K562 (cell line): ENCODE measurements at regions not wholly inside any gene's neighbourhood (a gene's known extent, or its start where the extent isn't known, plus 50 kb on each side); places are given as distances from the start of the nearest gene placed in this dataset.

Experiments
- ATAC-seq: fragments of 200-7000 bp; cut with Tn5 transposase; 3 replicates; pipeline ENCODE4 v1.9.1; 2020; ENCODE audit warnings: moderate library complexity
- BruUV-seq: library from RNA; stranded (reverse); fragments of 400-500 nt; replicated peaks from 2 replicates; lab custom pipeline; 2021; lab: Mats Ljungman, UMichigan
- CTCF ChIA-PET: fragments of 300-600 bp; formaldehyde crosslinking; extraction: SDS; loops from one replicate; lab custom pipeline; 2021; ENCODE audit warnings: low intra/inter-chr PET ratio; lab: Yijun Ruan, JAX
- POLR2A ChIA-PET: fragments of 300-600, 350-650 bp; sonication (Branson Sonifier 250); formaldehyde crosslinking; extraction: SDS; loops from one replicate; lab custom pipeline; 2021; ENCODE audit warnings: antibody characterized with exemption, inconsistent platforms; lab: Yijun Ruan, JAX
- DNase-seq, 4 experiments: peaks; one replicate each; pipeline versions ENCODE4 v3.0.0 to v3.0.0-alpha.2; 2011 to 2018; ENCODE audit warnings: low spot score in 3 of 4, mixed read lengths in 3 of 4; ENCODE audit errors: extremely low read depth in 1 of 4
- FAIRE-seq: peaks from 2 replicates; lab custom pipeline; 2011; peaks lifted over from hg19 to GRCh38; lab: Jason Lieb, UNC
- H2AFZ ChIP-seq: 2 replicates; pipeline ENCODE4 v1.6.0; 2011; ENCODE audit warnings: low read depth, low read length, control low read depth, inconsistent platforms
- H3K27ac ChIP-seq: fragments of 200-600 bp; 3 replicates; pipeline ENCODE4 v1.8.0; 2011; ENCODE audit warnings: low read depth, mild to moderate bottlenecking, control low read depth, inconsistent platforms, low read length, moderate library complexity, mixed read lengths; ENCODE audit errors: extremely low read depth
- H3K27me3 ChIP-seq, 2 experiments: fragments of 300-600 bp in 1 of 2; 2 replicates in 1 of 2; 3 replicates in 1 of 2; pipeline versions ENCODE4 v1.6.0 to v1.8.0; 2011; ENCODE audit warnings: inconsistent platforms in 2 of 2, low read length in 2 of 2, mild to moderate bottlenecking in 1 of 2, mixed read lengths in 1 of 2, moderate library complexity in 1 of 2; ENCODE audit not compliant: control insufficient read depth in 2 of 2, insufficient read depth in 2 of 2
- H3K36me3 ChIP-seq: fragments of 300-600 bp; 3 replicates; pipeline ENCODE4 v1.8.0; 2011; ENCODE audit warnings: mild to moderate bottlenecking, low read length, inconsistent platforms; ENCODE audit not compliant: control insufficient read depth, insufficient read depth
- H3K4me1 ChIP-seq, 2 experiments: fragments of 200-600 bp in 1 of 2; replicated peaks in 1 of 2; 2 replicates in 1 of 2; 3 replicates in 1 of 2; pipeline versions ENCODE4 v1.5.1 to v1.8.0; 2011; ENCODE audit warnings: inconsistent platforms in 2 of 2, low read length in 2 of 2, mild to moderate bottlenecking in 1 of 2, mixed read lengths in 1 of 2, moderate library complexity in 1 of 2; ENCODE audit not compliant: control insufficient read depth in 2 of 2, insufficient read depth in 2 of 2
- H3K4me2 ChIP-seq: 2 replicates; pipeline ENCODE4 v1.6.1; 2011; ENCODE audit warnings: low read length, control low read depth, inconsistent platforms, mixed read lengths; ENCODE audit not compliant: insufficient read depth
- H3K4me3 ChIP-seq: fragments of 200-600 bp; sonication (generic), shearing (Covaris generic); 2 replicates; pipeline ENCODE4 v1.5.1; 2016; ENCODE audit warnings: control low read depth, inconsistent platforms
- H3K79me2 ChIP-seq: fragments of 200-600 bp; 3 replicates; pipeline ENCODE4 v1.8.0; 2011; ENCODE audit warnings: low read length, inconsistent platforms; ENCODE audit not compliant: control insufficient read depth, insufficient read depth
- H3K9ac ChIP-seq, 2 experiments: 2 replicates each; pipeline versions ENCODE4 v1.6.0 to v1.6.1; 2011; ENCODE audit warnings: low read depth in 2 of 2, low read length in 2 of 2, control low read depth in 1 of 2, inconsistent platforms in 1 of 2, mild to moderate bottlenecking in 1 of 2, mixed read lengths in 1 of 2; ENCODE audit not compliant: insufficient read depth in 1 of 2
- H3K9me1 ChIP-seq: one replicate; pipeline ENCODE4 v1.6.0; 2011; ENCODE audit warnings: inconsistent platforms, mild to moderate bottlenecking, low read length, moderate library complexity; ENCODE audit not compliant: control insufficient read depth, insufficient read depth
- H3K9me3 ChIP-seq: replicated peaks from 2 replicates; pipeline ENCODE4 v1.5.1; 2011; ENCODE audit warnings: low read depth, low read length, inconsistent platforms; ENCODE audit not compliant: control insufficient read depth, insufficient read depth
- H4K20me1 ChIP-seq: replicated peaks from 2 replicates; pipeline ENCODE4 v1.6.1; 2011; ENCODE audit warnings: low read length, inconsistent platforms, mixed read lengths; ENCODE audit not compliant: control insufficient read depth, insufficient read depth
- CBX2 ChIP-seq: fragments of 200-600 bp; sonication (generic); IDR thresholded peaks from one replicate; pipeline ENCODE4 v1.6.1; 2012; ENCODE audit warnings: mild to moderate bottlenecking, low read length, inconsistent platforms; ENCODE audit not compliant: insufficient read depth, poor library complexity, severe bottlenecking
- ESRRA ChIP-seq: fragments of 450-650 bp; IDR thresholded peaks from 2 replicates; pipeline ENCODE4 v1.6.1; 2014; ENCODE audit warnings: low read depth, mild to moderate bottlenecking, moderate library complexity, borderline replicate concordance
- GMEB1 ChIP-seq: fragments of 250-450 bp; sonication (Bioruptor Pico); IDR thresholded peaks from 2 replicates; pipeline ENCODE4 v1.4.0; 2020; ENCODE audit warnings: mild to moderate bottlenecking
- PTRF ChIP-seq: fragments of 450-650 bp; IDR thresholded peaks from 2 replicates; pipeline ENCODE4 v1.6.1; 2016; ENCODE audit warnings: mild to moderate bottlenecking, missing genetic modification characterization, missing compliant biosample characterization
- ZNF140 ChIP-seq: fragments of 250-450 bp; sonication (Bioruptor Pico); IDR thresholded peaks from 2 replicates; pipeline ENCODE4 v1.8.0; 2021; ENCODE audit warnings: moderate library complexity, mild to moderate bottlenecking, inconsistent platforms
- ZNF277 ChIP-seq: fragments of 250-450 bp; sonication (Bioruptor Pico); IDR thresholded peaks from 2 replicates; pipeline ENCODE4 v1.8.0; 2022; ENCODE audit warnings: inconsistent platforms, mild to moderate bottlenecking, moderate library complexity, borderline replicate concordance
- WGBS: fragments of 100-300 bp; shearing (Covaris generic); methylation state at CpG from one replicate; pipeline ENCODE4 v1.1.6; 2016; ENCODE audit warnings: low coverage, mixed read lengths; ENCODE audit not compliant: insufficient coverage; ENCODE audit errors: missing lambda C conversion rate; 5-methylcytosine and 5-hydroxymethylcytosine counted together
- in situ Hi-C: fragments of 300-500 bp; cut with MboI; formaldehyde crosslinking; loops from 4 replicates; pipeline ENCODE4 v1.15.0; 2018; ENCODE audit warnings: inconsistent platforms, mixed read lengths
- intact Hi-C: fragments of 100-400 bp; cut with micrococcal nuclease; formaldehyde crosslinking; loops from 2 replicates; pipeline ENCODE4 v1.14.2; 2022

DNA sequence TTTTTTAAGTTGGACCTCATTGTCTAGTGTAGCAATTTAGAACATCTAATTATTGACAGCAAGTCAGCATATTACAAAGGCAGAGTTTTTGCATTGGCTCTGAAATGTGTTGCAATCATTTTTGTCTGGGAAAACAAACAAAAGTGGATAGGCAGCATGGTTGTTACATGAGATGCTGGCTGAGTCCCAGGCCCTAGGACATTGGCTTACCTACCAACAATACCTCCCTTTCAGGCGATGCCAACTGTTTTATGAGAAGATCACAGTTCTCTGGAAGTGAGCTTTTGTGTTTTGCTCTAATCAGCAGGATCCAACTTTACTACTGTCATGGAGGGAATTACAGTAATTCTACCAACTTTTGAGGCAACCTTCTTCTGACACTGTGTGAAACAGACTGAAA, 71.5 kb upstream of the CXADR start:
- no peak for ATAC-seq
- TF ChIP-seq ZNF140 (no peak), ZNF277 (CRISPR knock-in tag) (no peak), CBX2 (no peak), PTRF (tag) (no peak), GMEB1 (CRISPR knock-in tag) (no peak), ESRRA (no peak)

More for the DNA sequence above, 71.5 kb upstream of the CXADR start:
- POLR2A ChIA-PET = no interaction called here
- WGBS = 0% methylated on average over 1 of the region's 1 CpG
- H3K4me3 ChIP-seq = no peak overlapping the region
- intact Hi-C loops = no loop called here
- in situ Hi-C loops = no loop called here
- H2AFZ ChIP-seq = no peak overlapping the region
- H3K27ac ChIP-seq = no peak overlapping the region
- H4K20me1 ChIP-seq = no peaks in the 10 kb centered on the region
- H3K79me2 ChIP-seq = no peaks in the 10 kb centered on the region
- H3K9me3 ChIP-seq = no peaks in the 10 kb centered on the region
- DNase-seq (no peak), FAIRE-seq (no peak)
- H3K4me1 ChIP-seq = no peaks in the 10 kb centered on the region
- H3K9me1 ChIP-seq = no peaks in the 10 kb centered on the region
- no peak overlapping the region for H3K4me2 ChIP-seq
- no TSS peak for BruUV-seq
- no peak overlapping the region for H3K9ac ChIP-seq
- H3K36me3 ChIP-seq = no peaks in the 10 kb centered on the region
- CTCF ChIA-PET = no interaction called here
- no peaks in the 10 kb centered on the region for H3K27me3 ChIP-seq
